ENCODE measurements at regions not wholly inside any gene's neighbourhood (a gene's known extent, or its start where the extent isn't known, plus 50 kb on each side); places are given as distances from the start of the nearest gene placed in this dataset.

- Mint-ChIP-seq H3K4me3 (no peak overlapping the region), H3K27me3 (no peaks in the 10 kb centered on the region), H3K36me3 (peaks cover 20% of the 10 kb centered on the region), H3K4me1 (ENCODE audit: unreplicated experiment) (peaks cover 8% of the 10 kb centered on the region), H3K27ac (no peak overlapping the region), H3K9me3 (no peaks in the 10 kb centered on the region)
- no peak for DNase-seq (ENCODE audit: extremely low spot score, unreplicated experiment)
- TF ChIP-seq CTCF (conservative IDR thresholded peaks at IDR 0.05): no peak
Measured at GRCh38 chr2:196307775-196308305, 136.5 kb upstream of the STK17B start.

- no peak for TF ChIP-seq CTCF (conservative IDR thresholded peaks at IDR 0.05)
- no peak overlapping the region for H3K4me3 Mint-ChIP-seq
- H3K27me3 Mint-ChIP-seq: no peaks in the 10 kb centered on the region
- peaks cover 8% of the 10 kb centered on the region for H3K4me1 Mint-ChIP-seq (ENCODE audit: unreplicated experiment)
- DNase-seq (ENCODE audit: extremely low spot score, unreplicated experiment): no peak
- H3K27ac Mint-ChIP-seq: no peak overlapping the region
- no peaks in the 10 kb centered on the region for H3K9me3 Mint-ChIP-seq
- H3K36me3 Mint-ChIP-seq: peaks cover 11% of the 10 kb centered on the region
Measured at GRCh38 chr2:196309691-196310090, 138.3 kb upstream of the STK17B start.

- Mint-ChIP-seq H3K4me3 (no peak overlapping the region), H3K9me3 (no peaks in the 10 kb centered on the region), H3K4me1 (ENCODE audit: unreplicated experiment) (peaks cover 5% of the 10 kb centered on the region), H3K27me3 (no peaks in the 10 kb centered on the region), H3K36me3 (peaks cover 1% of the 10 kb centered on the region), H3K27ac (no peak overlapping the region)
- DNase-seq (ENCODE audit: extremely low spot score, unreplicated experiment): no peak
- no peak for TF ChIP-seq CTCF (conservative IDR thresholded peaks at IDR 0.05)
Measured at GRCh38 chr2:196314157-196314556, 142.8 kb upstream of the STK17B start.

- Mint-ChIP-seq H3K36me3 (peaks cover 4% of the 10 kb centered on the region), H3K4me1 (ENCODE audit: unreplicated experiment) (no peaks in the 10 kb centered on the region), H3K27me3 (no peaks in the 10 kb centered on the region), H3K9me3 (no peaks in the 10 kb centered on the region), H3K4me3 (no peak overlapping the region), H3K27ac (no peak overlapping the region)
- no peak for TF ChIP-seq CTCF (conservative IDR thresholded peaks at IDR 0.05)
- no peak for DNase-seq (ENCODE audit: extremely low spot score, unreplicated experiment)
Measured at GRCh38 chr2:196314780-196315179, 143.4 kb upstream of the STK17B start.

GRCh38 chr2:196315388-196316049, 144.1 kb upstream of the STK17B start:
- no peak overlapping the region for H3K27ac Mint-ChIP-seq
- no peak overlapping the region for H3K4me3 Mint-ChIP-seq
- peaks cover 4% of the 10 kb centered on the region for H3K36me3 Mint-ChIP-seq
- no peak for TF ChIP-seq CTCF (conservative IDR thresholded peaks at IDR 0.05)
- H3K4me1 Mint-ChIP-seq (ENCODE audit: unreplicated experiment): no peaks in the 10 kb centered on the region
- DNase-seq (ENCODE audit: extremely low spot score, unreplicated experiment): no peak
- H3K9me3 Mint-ChIP-seq: no peaks in the 10 kb centered on the region
- H3K27me3 Mint-ChIP-seq: no peaks in the 10 kb centered on the region

Measured in type B pancreatic cell (in vitro differentiated cells).